MCF 10A (cell line): ENCODE measurements at regions not wholly inside any gene's neighbourhood (a gene's known extent, or its start where the extent isn't known, plus 50 kb on each side); places are given as distances from the start of the nearest gene placed in this dataset.

Experiments
- BruUV-seq: library from RNA; stranded (reverse); fragments of 400-500 nt; replicated peaks from 2 replicates; lab custom pipeline; 2021; lab: Mats Ljungman, UMichigan
- CTCF ChIA-PET: fragments of 300-600 bp; sonication (Branson Sonifier 250); formaldehyde crosslinking; extraction: SDS; loops from one replicate; lab custom pipeline; 2021; ENCODE audit warnings: antibody characterized with exemption, inconsistent platforms; lab: Yijun Ruan, JAX
- POLR2A ChIA-PET: fragments of 300-600, 350-650 bp; sonication (Branson Sonifier 250); formaldehyde crosslinking; extraction: SDS; loops from one replicate; lab custom pipeline; 2020; ENCODE audit warnings: antibody characterized with exemption, inconsistent platforms; lab: Yijun Ruan, JAX
- DNase-seq: peaks from one replicate; pipeline ENCODE4 v3.0.0-alpha.2; 2018; ENCODE audit not compliant: unreplicated experiment
- H3K27ac Mint-ChIP-seq: one replicate; pipeline ENCODE4 v1.8.0; 2022; ENCODE audit warnings: mild to moderate bottlenecking, low read depth, mixed read lengths; ENCODE audit not compliant: unreplicated experiment
- H3K27me3 Mint-ChIP-seq: one replicate; pipeline ENCODE4 v1.8.0; 2022; ENCODE audit warnings: mixed read lengths; ENCODE audit not compliant: insufficient read depth, unreplicated experiment
- H3K36me3 Mint-ChIP-seq: one replicate; pipeline ENCODE4 v1.8.0; 2022; ENCODE audit warnings: mild to moderate bottlenecking, moderate library complexity, mixed read lengths; ENCODE audit not compliant: insufficient read depth, unreplicated experiment
- H3K4me1 Mint-ChIP-seq: one replicate; pipeline ENCODE4 v1.8.0; 2022; ENCODE audit warnings: mixed read lengths; ENCODE audit not compliant: insufficient read depth, unreplicated experiment
- H3K4me3 Mint-ChIP-seq: one replicate; pipeline ENCODE4 v1.8.0; 2022; ENCODE audit warnings: mild to moderate bottlenecking, moderate library complexity, mixed read lengths; ENCODE audit not compliant: unreplicated experiment
- H3K9me3 Mint-ChIP-seq: one replicate; pipeline ENCODE4 v1.8.0; 2022; ENCODE audit warnings: mixed read lengths; ENCODE audit not compliant: unreplicated experiment
- intact Hi-C: fragments of 100-400 bp; cut with micrococcal nuclease; formaldehyde crosslinking; loops from 2 replicates; pipeline ENCODE4 v1.14.1; 2022
- TF ChIP-seq, protein P1 (sequence below): fragments of 200-600 bp; IDR thresholded peaks from one replicate; pipeline ENCODE4 v1.8.0; 2022; ENCODE audit warnings: antibody characterized with exemption, mild to moderate bottlenecking; ENCODE audit not compliant: unreplicated experiment

GRCh38 chr1:217969428-217969827, 315.7 kb upstream of the RRP15 start:
- no peaks in the 10 kb centered on the region for H3K36me3 Mint-ChIP-seq
- H3K9me3 Mint-ChIP-seq, result no peaks in the 10 kb centered on the region
- H3K27ac Mint-ChIP-seq, result no peak overlapping the region
- H3K27me3 Mint-ChIP-seq, result peaks cover 32% of the 10 kb centered on the region
- CTCF ChIA-PET, result interaction anchor here (0.6 to 0.7 kb wide), 3 partner anchors 107 to 1334 kb away, joined by 3 read pairs; no protein-coding TSS in a partner anchor
- H3K4me1 Mint-ChIP-seq, result no peaks in the 10 kb centered on the region
- BruUV-seq, result no TSS peak
- POLR2A ChIA-PET, result interaction anchor here (0.6 kb wide), 1 partner anchor 14 kb away, joined by 5 read pairs; no protein-coding TSS in a partner anchor
- no peak for DNase-seq
- TF ChIP-seq, protein P1, sequence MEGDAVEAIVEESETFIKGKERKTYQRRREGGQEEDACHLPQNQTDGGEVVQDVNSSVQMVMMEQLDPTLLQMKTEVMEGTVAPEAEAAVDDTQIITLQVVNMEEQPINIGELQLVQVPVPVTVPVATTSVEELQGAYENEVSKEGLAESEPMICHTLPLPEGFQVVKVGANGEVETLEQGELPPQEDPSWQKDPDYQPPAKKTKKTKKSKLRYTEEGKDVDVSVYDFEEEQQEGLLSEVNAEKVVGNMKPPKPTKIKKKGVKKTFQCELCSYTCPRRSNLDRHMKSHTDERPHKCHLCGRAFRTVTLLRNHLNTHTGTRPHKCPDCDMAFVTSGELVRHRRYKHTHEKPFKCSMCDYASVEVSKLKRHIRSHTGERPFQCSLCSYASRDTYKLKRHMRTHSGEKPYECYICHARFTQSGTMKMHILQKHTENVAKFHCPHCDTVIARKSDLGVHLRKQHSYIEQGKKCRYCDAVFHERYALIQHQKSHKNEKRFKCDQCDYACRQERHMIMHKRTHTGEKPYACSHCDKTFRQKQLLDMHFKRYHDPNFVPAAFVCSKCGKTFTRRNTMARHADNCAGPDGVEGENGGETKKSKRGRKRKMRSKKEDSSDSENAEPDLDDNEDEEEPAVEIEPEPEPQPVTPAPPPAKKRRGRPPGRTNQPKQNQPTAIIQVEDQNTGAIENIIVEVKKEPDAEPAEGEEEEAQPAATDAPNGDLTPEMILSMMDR, result no peak
- intact Hi-C loops, result no loop called here
- no peak overlapping the region for H3K4me3 Mint-ChIP-seq

- Mint-ChIP-seq H3K4me1 (no peaks in the 10 kb centered on the region), H3K27ac (no peak overlapping the region), H3K9me3 (no peaks in the 10 kb centered on the region), H3K27me3 (peaks cover 24% of the 10 kb centered on the region), H3K36me3 (no peaks in the 10 kb centered on the region), H3K4me3 (no peak overlapping the region)
- CTCF ChIA-PET, result interaction anchor here (0.6 to 1.5 kb wide), 4 partner anchors 22 to 1757 kb away, joined by 3 read pairs; no protein-coding TSS in a partner anchor
- TF ChIP-seq, protein P1, result no peak
- intact Hi-C loops, result no loop called here
- no peak for DNase-seq
- POLR2A ChIA-PET, result no interaction called here
- BruUV-seq, result no TSS peak
Measured at GRCh38 chr1:217977943-217978342, 307.1 kb upstream of the RRP15 start.

DNA sequence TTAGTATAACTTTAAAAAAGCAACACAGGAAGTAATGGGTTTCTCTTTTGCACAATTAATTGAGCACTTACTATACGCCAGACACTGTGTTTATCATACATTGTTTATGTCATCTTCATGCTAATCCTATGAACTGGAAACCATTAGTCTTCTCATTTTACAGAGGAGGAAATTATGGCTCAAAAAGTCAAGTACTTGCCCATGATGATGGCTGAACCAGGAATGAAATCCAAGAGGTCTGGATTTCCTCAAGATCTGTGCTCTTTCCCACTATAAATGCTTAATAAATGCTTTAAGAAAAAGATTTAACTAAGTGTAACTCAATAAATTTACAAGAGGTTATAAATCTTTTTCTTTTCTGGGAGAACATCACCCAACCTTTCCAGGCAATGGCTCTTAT, 303.7 kb upstream of the RRP15 start:
- CTCF ChIA-PET, result interaction anchor here (0.7 kb wide), 1 partner anchor 278 kb away, joined by 3 read pairs; no protein-coding TSS in a partner anchor
- POLR2A ChIA-PET, result no interaction called here
- no TSS peak for BruUV-seq
- no peak overlapping the region for H3K27ac Mint-ChIP-seq
- no peak overlapping the region for H3K4me3 Mint-ChIP-seq
- no peak for DNase-seq
- TF ChIP-seq, protein P1, result no peak
- H3K36me3 Mint-ChIP-seq, result no peaks in the 10 kb centered on the region
- H3K4me1 Mint-ChIP-seq, result no peaks in the 10 kb centered on the region
- intact Hi-C loops, result no loop called here
- H3K9me3 Mint-ChIP-seq, result no peaks in the 10 kb centered on the region
- peaks cover 33% of the 10 kb centered on the region for H3K27me3 Mint-ChIP-seq

DNA sequence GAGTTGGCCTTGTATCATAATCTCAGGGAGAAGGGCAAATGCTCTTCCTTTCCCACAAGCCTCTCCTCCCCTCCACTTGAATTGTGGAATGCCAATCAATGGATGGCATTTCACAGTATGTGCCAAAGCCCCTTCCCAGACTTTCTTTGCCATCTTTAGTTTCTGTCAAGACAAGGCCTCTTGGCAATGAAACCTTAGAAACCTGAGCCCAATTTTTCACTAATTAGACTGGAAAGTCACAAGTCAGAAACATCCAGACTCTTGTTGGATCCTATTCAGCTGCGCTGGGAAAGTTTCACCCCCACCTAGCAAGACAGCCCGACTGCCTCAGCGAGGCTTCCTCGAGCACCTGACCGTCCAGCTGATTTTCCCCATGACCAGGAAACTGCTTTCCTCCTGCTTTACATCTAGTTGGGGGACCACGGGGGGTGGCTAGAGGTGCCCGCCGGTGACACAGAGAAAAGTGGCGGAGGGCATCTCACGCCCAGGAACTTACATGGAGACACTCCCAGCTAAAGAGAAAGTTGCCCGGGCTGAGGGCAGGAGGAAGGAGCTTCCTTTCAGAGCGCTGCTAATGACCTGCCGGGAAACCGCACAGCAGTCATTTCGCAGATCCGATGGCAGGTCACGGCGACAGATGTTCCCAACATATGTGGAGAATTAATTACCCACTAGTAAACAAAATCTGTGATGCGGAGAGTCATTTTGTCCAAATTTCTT, 302.6 kb upstream of the RRP15 start:
- peaks cover 26% of the 10 kb centered on the region for H3K27me3 Mint-ChIP-seq
- ChIA-PET POLR2A (no interaction called here), CTCF (interaction anchor here (0.7 kb wide), 1 partner anchor 279 kb away, joined by 3 read pairs; no protein-coding TSS in a partner anchor)
- no peaks in the 10 kb centered on the region for H3K9me3 Mint-ChIP-seq
- H3K27ac Mint-ChIP-seq, result no peak overlapping the region
- intact Hi-C loops, result no loop called here
- H3K36me3 Mint-ChIP-seq, result no peaks in the 10 kb centered on the region
- DNase-seq, result no peak
- BruUV-seq, result no TSS peak
- TF ChIP-seq, protein P1, result no peak
- no peak overlapping the region for H3K4me3 Mint-ChIP-seq
- no peaks in the 10 kb centered on the region for H3K4me1 Mint-ChIP-seq
